ENCODE measurements at regions not wholly inside any gene's neighbourhood (a gene's known extent, or its start where the extent isn't known, plus 50 kb on each side); places are given as distances from the start of the nearest gene placed in this dataset.

DNA sequence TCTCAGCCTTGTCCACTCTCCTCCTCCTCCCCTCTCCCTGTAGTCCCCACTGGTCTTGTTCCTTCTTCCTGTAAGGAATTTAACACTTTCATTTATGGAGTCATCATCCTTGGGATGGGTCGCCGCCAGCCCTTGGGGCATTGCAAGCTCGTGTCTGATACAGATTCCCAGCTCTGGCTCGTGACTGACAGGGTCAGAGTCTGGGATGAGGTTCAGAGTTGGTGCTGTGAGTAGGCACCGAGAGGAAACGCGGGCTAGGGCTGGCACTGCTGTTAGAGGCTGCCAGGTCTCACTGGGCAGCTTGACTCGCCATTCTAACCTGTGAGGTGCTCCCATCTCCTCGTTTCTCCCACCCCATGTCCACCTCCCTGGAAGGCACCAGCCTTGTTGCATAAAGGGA is 407.0 kb downstream of the SOX9 start:
- Histone ChIP-seq H3K27ac (no peak overlapping the region), H3K27me3 (no peaks in the 10 kb centered on the region), H3K9me3 (no peaks in the 10 kb centered on the region), H3K4me3 (replicated peaks in 1 of 3) (no peak overlapping the region), H3K36me3 (no peaks in the 10 kb centered on the region), H3K4me1 (peaks cover 7 to 9% of the 10 kb centered on the region in 2 donors)
- TF ChIP-seq, protein P1, sequence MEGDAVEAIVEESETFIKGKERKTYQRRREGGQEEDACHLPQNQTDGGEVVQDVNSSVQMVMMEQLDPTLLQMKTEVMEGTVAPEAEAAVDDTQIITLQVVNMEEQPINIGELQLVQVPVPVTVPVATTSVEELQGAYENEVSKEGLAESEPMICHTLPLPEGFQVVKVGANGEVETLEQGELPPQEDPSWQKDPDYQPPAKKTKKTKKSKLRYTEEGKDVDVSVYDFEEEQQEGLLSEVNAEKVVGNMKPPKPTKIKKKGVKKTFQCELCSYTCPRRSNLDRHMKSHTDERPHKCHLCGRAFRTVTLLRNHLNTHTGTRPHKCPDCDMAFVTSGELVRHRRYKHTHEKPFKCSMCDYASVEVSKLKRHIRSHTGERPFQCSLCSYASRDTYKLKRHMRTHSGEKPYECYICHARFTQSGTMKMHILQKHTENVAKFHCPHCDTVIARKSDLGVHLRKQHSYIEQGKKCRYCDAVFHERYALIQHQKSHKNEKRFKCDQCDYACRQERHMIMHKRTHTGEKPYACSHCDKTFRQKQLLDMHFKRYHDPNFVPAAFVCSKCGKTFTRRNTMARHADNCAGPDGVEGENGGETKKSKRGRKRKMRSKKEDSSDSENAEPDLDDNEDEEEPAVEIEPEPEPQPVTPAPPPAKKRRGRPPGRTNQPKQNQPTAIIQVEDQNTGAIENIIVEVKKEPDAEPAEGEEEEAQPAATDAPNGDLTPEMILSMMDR (IDR thresholded peaks at IDR 0.05) = no peak
- no peak for TF ChIP-seq POLR2A (IDR thresholded peaks at IDR 0.05)
- intact Hi-C loops (cut with DNase I) = no loop called here
- DNase-seq = no peak
- WGBS, 2 donors = 86 to 91% methylated on average over 6 to 9 of the region's 9 CpGs

DNA sequence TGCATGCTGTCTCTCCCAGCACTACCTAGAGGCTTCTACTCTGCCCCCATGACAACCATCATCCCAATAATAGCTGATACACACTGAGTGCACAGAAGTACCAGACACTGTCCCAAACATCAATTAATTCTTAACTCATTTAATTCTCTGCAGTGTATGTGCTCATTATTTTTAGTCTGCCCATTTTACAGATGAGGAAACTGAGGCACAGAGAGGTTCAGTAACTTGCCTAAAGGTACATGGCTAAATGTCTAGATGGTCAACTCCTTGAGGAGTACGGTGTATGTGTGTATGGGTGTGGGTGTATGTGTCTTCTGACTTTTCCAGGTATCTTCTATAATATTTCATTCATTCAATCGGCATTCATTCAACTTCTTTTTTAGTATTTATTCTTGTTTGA is 407.9 kb downstream of the SOX9 start:
- WGBS, 2 donors = 97 to 98% methylated on average over 2 of the region's 2 CpGs
- intact Hi-C loops (cut with DNase I) = no loop called here

DNA sequence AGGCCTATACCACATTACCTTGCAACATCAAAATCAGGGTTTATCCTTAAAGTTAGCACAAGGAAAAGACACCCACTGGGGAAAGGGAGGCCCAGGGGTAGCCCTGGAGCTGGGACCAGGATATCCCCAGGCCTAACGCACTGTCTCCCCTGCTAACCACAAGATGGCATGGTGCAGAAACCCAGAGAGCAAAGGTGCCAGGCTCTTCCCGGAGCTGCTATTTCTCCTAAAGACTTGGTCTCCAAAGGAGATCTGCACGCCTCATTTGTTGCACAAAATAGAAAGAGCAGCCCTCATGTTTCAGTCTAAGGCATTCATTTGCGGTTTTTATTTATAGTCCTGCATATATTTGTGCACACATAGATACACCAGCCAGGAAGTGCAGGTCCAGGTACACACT is 408.6 kb downstream of the SOX9 start:
- Histone ChIP-seq H3K36me3 (no peaks in the 10 kb centered on the region), H3K27me3 (no peaks in the 10 kb centered on the region), H3K4me1 (peaks cover 7 to 9% of the 10 kb centered on the region in 2 donors), H3K4me3 (replicated peaks in 1 of 3) (no peak overlapping the region), H3K9me3 (no peaks in the 10 kb centered on the region), H3K27ac (no peak overlapping the region)
- WGBS, 2 donors = 56 to 71% methylated on average over 4 of the region's 4 CpGs
- TF ChIP-seq, protein P1 (IDR thresholded peaks at IDR 0.05) = no peak
- no peak for TF ChIP-seq POLR2A (IDR thresholded peaks at IDR 0.05)
- DNase-seq = no peak
- intact Hi-C loops (cut with DNase I) = no loop called here

More for the DNA sequence above, 407.9 kb downstream of the SOX9 start:
- no peaks in the 10 kb centered on the region for H3K9me3 ChIP-seq
- TF ChIP-seq, protein P1 (IDR thresholded peaks at IDR 0.05) = no peak
- TF ChIP-seq POLR2A (IDR thresholded peaks at IDR 0.05) = no peak
- no peak overlapping the region for H3K4me3 ChIP-seq (replicated peaks in 1 of 3)
- no peak overlapping the region for H3K27ac ChIP-seq
- no peak for DNase-seq
- peaks cover 7 to 9% of the 10 kb centered on the region in 2 donors for H3K4me1 ChIP-seq
- no peaks in the 10 kb centered on the region for H3K27me3 ChIP-seq
- H3K36me3 ChIP-seq = no peaks in the 10 kb centered on the region

DNA sequence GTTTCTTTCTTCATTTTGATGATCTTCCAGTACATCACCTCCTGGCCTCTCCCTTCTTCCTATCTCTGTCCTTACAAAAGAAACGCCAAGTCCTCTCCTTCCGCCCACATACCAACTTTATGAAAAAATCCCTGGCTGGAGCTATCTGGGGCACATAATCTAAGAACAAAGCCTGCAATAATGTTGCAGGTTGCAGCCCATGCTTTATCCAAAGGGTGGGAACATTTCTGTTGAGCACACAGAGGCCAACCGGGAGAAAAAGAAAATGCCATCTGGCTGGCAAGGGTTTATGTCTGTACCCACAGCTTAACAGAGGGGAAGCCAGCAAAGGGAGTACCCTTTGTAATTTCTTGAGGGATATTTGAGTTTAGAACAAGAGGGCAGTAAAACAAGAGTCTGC is 409.6 kb downstream of the SOX9 start:
- intact Hi-C loops (cut with DNase I) = no loop called here
- no peak overlapping the region for H3K27ac ChIP-seq
- H3K27me3 ChIP-seq = no peaks in the 10 kb centered on the region
- no peak for DNase-seq
- no peak for TF ChIP-seq POLR2A (IDR thresholded peaks at IDR 0.05)
- TF ChIP-seq, protein P1 (IDR thresholded peaks at IDR 0.05) = no peak
- no peaks in the 10 kb centered on the region for H3K36me3 ChIP-seq
- no peak overlapping the region for H3K4me3 ChIP-seq (replicated peaks in 1 of 3)
- peaks cover 3 to 5% of the 10 kb centered on the region in 2 donors for H3K4me1 ChIP-seq
- 90 to 96% methylated on average over 3 of the region's 3 CpGs for WGBS, 2 donors
- no peaks in the 10 kb centered on the region for H3K9me3 ChIP-seq

DNA sequence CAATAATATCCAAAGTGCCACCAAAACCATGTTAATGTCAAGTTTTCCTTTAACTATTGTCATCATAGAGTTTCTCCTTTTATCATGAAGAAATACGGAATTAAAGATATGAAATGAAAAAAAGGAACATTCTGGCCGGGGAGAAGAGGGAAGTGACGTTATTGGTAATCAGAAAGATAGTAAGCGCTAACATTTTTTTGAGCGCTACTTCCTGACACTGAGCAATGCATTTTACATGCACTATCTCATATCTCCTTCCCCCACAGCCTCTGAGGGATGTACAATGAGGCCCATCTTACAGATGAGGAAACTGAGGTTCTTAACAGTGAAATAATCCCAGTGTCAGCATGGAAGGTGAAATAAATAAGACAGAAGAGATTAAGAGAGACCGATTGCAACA is 410.9 kb downstream of the SOX9 start:
- no peak for DNase-seq
- WGBS, 2 donors = 88% methylated on average over 6 of the region's 6 CpGs
- Histone ChIP-seq H3K4me1 (no peaks in the 10 kb centered on the region), H3K36me3 (no peaks in the 10 kb centered on the region), H3K27me3 (no peaks in the 10 kb centered on the region), H3K4me3 (replicated peaks in 1 of 3) (no peak overlapping the region), H3K9me3 (no peaks in the 10 kb centered on the region), H3K27ac (no peak overlapping the region)
- TF ChIP-seq, protein P1 (IDR thresholded peaks at IDR 0.05) = no peak
- TF ChIP-seq POLR2A (IDR thresholded peaks at IDR 0.05) = no peak
- intact Hi-C loops (cut with DNase I) = no loop called here

All from thyroid gland (tissue), 4 donors.